SK-N-SH (cell line): ENCODE measurements at regions not wholly inside any gene's neighbourhood (a gene's known extent, or its start where the extent isn't known, plus 50 kb on each side); places are given as distances from the start of the nearest gene placed in this dataset.
"Not testable (repeated sequence)": the region's sequence is repeated elsewhere in the genome, so short reads cannot be mapped to it uniquely, and the experiment has no call there.

Experiments
- CTCF ChIA-PET: fragments of 300-600, 350-600 bp; formaldehyde crosslinking; extraction: SDS; loops from one replicate; lab custom pipeline; 2021; lab: Yijun Ruan, JAX
- POLR2A ChIA-PET: fragments of 350-600 bp; sonication (Branson Sonifier 250); formaldehyde crosslinking; extraction: SDS; loops from one replicate; lab custom pipeline; 2020; ENCODE audit warnings: antibody characterized with exemption, inconsistent platforms; lab: Yijun Ruan, JAX
- DNase-seq: peaks from one replicate; pipeline ENCODE4 v3.0.0; 2012
- H2AFZ ChIP-seq: fragments of 200-600 bp; sonication (generic); 2 replicates; pipeline ENCODE4 v1.8.1; 2016; ENCODE audit warnings: antibody characterized with exemption, mild to moderate bottlenecking, low read depth
- H3F3A ChIP-seq: fragments of 200-600 bp; sonication (generic); replicated peaks from 2 replicates; pipeline ENCODE3; 2016; ENCODE audit warnings: antibody characterized with exemption, mild to moderate bottlenecking; ENCODE audit not compliant: insufficient read depth
- H3K27ac ChIP-seq, 2 experiments: fragments of 200-500 bp in 1 of 2; fragments of 200-600 bp in 1 of 2; sonication (Bioruptor generic) in 1 of 2; sonication (generic), shearing (Covaris generic) in 1 of 2; 2 replicates each; pipeline versions ENCODE4 v1.5.1 to v1.6.1; 2014 to 2016; ENCODE audit warnings: low read depth in 2 of 2, inconsistent platforms in 1 of 2, low read length in 1 of 2, mild to moderate bottlenecking in 1 of 2, mixed read lengths in 1 of 2
- H3K27me3 ChIP-seq: fragments of 200-600 bp; sonication (generic), shearing (Covaris generic); 2 replicates; pipeline ENCODE4 v1.6.1; 2016; ENCODE audit warnings: mixed run types; ENCODE audit not compliant: insufficient read depth
- H3K36me3 ChIP-seq, 2 experiments: fragments of 200-500 bp in 1 of 2; fragments of 200-600 bp in 1 of 2; sonication (Bioruptor generic) in 1 of 2; sonication (generic) in 1 of 2; replicated peaks in 1 of 2; 2 replicates each; pipeline versions ENCODE3 to v1.5.1; 2014 to 2016; ENCODE audit warnings: low read length in 1 of 2, mild to moderate bottlenecking in 1 of 2; ENCODE audit not compliant: insufficient read depth in 2 of 2, control insufficient read depth in 1 of 2
- H3K4me1 ChIP-seq, 2 experiments: fragments of 200-500 bp in 1 of 2; fragments of 200-600 bp in 1 of 2; sonication (Bioruptor generic) in 1 of 2; sonication (generic), shearing (Covaris generic) in 1 of 2; 2 replicates each; pipeline versions ENCODE4 v1.5.1 to v1.6.1; 2014 to 2016; ENCODE audit warnings: low read depth in 1 of 2, low read length in 1 of 2, mixed run types in 1 of 2; ENCODE audit not compliant: insufficient read depth in 2 of 2, control insufficient read depth in 1 of 2
- H3K4me2 ChIP-seq: fragments of 200-600 bp; sonication (generic), shearing (Covaris generic); 2 replicates; pipeline ENCODE4 v1.6.1; 2017; ENCODE audit warnings: mixed run types
- H3K4me3 ChIP-seq, 2 experiments: fragments of 200-500 bp in 1 of 2; fragments of 200-600 bp in 1 of 2; sonication (Bioruptor generic) in 1 of 2; sonication (generic), shearing (Covaris generic) in 1 of 2; 2 replicates each; pipeline versions ENCODE4 v1.5.1 to v1.8.1; 2014 to 2016; ENCODE audit warnings: low read depth in 2 of 2, inconsistent platforms in 1 of 2, low read length in 1 of 2, mild to moderate bottlenecking in 1 of 2, mixed read lengths in 1 of 2, moderate library complexity in 1 of 2
- H3K79me2 ChIP-seq: fragments of 200-600 bp; sonication (generic); 2 replicates; pipeline ENCODE4 v1.8.1; 2017; ENCODE audit warnings: mild to moderate bottlenecking; ENCODE audit not compliant: insufficient read depth
- H3K9ac ChIP-seq: fragments of 200-600 bp; sonication (generic); 2 replicates; pipeline ENCODE4 v1.6.1; 2017; ENCODE audit warnings: mixed run types
- H3K9me2 ChIP-seq: fragments of 200-600 bp; sonication (generic); 2 replicates; pipeline ENCODE4 v1.6.1; 2017; ENCODE audit warnings: mixed run types
- H3K9me3 ChIP-seq: fragments of 200-600 bp; sonication (generic); 2 replicates; pipeline ENCODE4 v1.6.1; 2017; ENCODE audit warnings: mixed run types, mild to moderate bottlenecking, moderate library complexity
- H4K20me1 ChIP-seq: fragments of 200-600 bp; sonication (generic); 2 replicates; pipeline ENCODE4 v1.6.1; 2017; ENCODE audit warnings: mild to moderate bottlenecking, mixed run types; ENCODE audit not compliant: insufficient read depth
- EZH2phosphoT487 ChIP-seq: fragments of 200-600 bp; sonication (generic); IDR thresholded peaks from 2 replicates; pipeline ENCODE4 v1.6.1; 2017; ENCODE audit warnings: low read depth, mixed run types, mild to moderate bottlenecking, antibody characterized with exemption, moderate library complexity, borderline replicate concordance
- FOSL2 ChIP-seq: IDR thresholded peaks from 2 replicates; pipeline ENCODE4 v1.4.0; 2012; ENCODE audit warnings: low read depth, mild to moderate bottlenecking, moderate library complexity, borderline replicate concordance
- FOXM1 ChIP-seq: IDR thresholded peaks from 2 replicates; pipeline ENCODE4 v1.4.0; 2012; ENCODE audit warnings: low read depth, mild to moderate bottlenecking
- GATA2 ChIP-seq: sonication (generic); formaldehyde crosslinking; IDR thresholded peaks from 2 replicates; pipeline ENCODE4 v1.5.0; 2020; ENCODE audit warnings: mild to moderate bottlenecking, missing genetic modification reagents
- JUND ChIP-seq: IDR thresholded peaks from 2 replicates; pipeline ENCODE4 v1.4.0; 2012
- MEF2A ChIP-seq: IDR thresholded peaks from 2 replicates; pipeline ENCODE4 v1.4.0; 2012; ENCODE audit warnings: low read depth, borderline replicate concordance
- NRF1 ChIP-seq: IDR thresholded peaks from 2 replicates; pipeline ENCODE4 v1.6.1; 2012; ENCODE audit warnings: low read depth, mild to moderate bottlenecking, low read length
- RFX5 ChIP-seq: IDR thresholded peaks from 2 replicates; pipeline ENCODE4 v1.6.1; 2012; ENCODE audit warnings: mild to moderate bottlenecking, improper control_type of control experiment, low read length
- TCF12 ChIP-seq: IDR thresholded peaks from 2 replicates; pipeline ENCODE4 v1.4.0; 2012
- WGBS: methylation state at CpG from one replicate; pipeline ENCODE4 v1.1.6; 2017; ENCODE audit warnings: low lambda C conversion rate; 5-methylcytosine and 5-hydroxymethylcytosine counted together
- TF ChIP-seq, protein P1 (sequence below): fragments of 150-350 bp; IDR thresholded peaks from 2 replicates; pipeline ENCODE4 v1.6.1; 2016; ENCODE audit warnings: mild to moderate bottlenecking, low read depth, low read length
- TF ChIP-seq, protein P2 (sequence below): IDR thresholded peaks from 2 replicates; pipeline ENCODE4; 2012
- TF ChIP-seq, protein P3 (sequence below): IDR thresholded peaks from 2 replicates; pipeline ENCODE4 v1.4.0; 2012; ENCODE audit warnings: low read depth, borderline replicate concordance

DNA sequence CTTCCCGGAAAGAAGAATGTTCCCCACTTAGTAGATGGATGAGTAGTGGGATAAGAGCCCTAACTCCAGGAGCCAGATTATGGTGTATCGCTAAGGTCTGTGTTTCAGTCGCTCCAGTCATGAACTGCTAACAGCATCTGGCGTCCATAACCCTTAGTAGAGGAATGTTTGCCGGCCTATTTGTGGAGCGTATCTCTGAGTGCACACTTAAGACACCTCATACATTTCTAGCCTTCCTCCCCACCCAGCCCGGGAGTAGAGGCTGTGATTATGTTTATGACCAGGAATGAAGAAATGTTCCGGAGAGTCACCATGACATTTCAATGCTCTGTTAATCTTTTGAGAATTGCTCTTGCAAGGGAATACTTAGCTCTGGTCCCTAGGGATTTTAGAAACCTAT, 251.1 kb upstream of the SOX4 start:
- Histone ChIP-seq H3K4me1 (no peaks in the 10 kb centered on the region), H3K27ac (no peak overlapping the region), H3K27me3 (no peaks in the 10 kb centered on the region), H3F3A (no peaks in the 10 kb centered on the region), H3K4me2 (no peak overlapping the region), H3K4me3 (no peak overlapping the region), H3K79me2 (no peaks in the 10 kb centered on the region), H3K9me2 (no peaks in the 10 kb centered on the region), H3K9me3 (no peaks in the 10 kb centered on the region), H2AFZ (no peak overlapping the region), H3K9ac (no peak overlapping the region), H4K20me1 (no peaks in the 10 kb centered on the region), H3K36me3 (no peaks in the 10 kb centered on the region)
- 89% methylated on average over 7 of the region's 8 CpGs for WGBS
- DNase-seq, result no peak
- CTCF ChIA-PET, result no interaction called here
- POLR2A ChIA-PET, result no interaction called here
- TF ChIP-seq EZH2phosphoT487 (no peak), TCF12 (no peak), JUND (no peak), MEF2A (no peak), FOXM1 (no peak), NRF1 (no peak), RFX5 (no peak), GATA2 (CRISPR knock-in tag) (no peak), FOSL2 (no peak)
- TF ChIP-seq, protein P1, sequence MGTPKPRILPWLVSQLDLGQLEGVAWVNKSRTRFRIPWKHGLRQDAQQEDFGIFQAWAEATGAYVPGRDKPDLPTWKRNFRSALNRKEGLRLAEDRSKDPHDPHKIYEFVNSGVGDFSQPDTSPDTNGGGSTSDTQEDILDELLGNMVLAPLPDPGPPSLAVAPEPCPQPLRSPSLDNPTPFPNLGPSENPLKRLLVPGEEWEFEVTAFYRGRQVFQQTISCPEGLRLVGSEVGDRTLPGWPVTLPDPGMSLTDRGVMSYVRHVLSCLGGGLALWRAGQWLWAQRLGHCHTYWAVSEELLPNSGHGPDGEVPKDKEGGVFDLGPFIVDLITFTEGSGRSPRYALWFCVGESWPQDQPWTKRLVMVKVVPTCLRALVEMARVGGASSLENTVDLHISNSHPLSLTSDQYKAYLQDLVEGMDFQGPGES, result no peak
- TF ChIP-seq, protein P2, sequence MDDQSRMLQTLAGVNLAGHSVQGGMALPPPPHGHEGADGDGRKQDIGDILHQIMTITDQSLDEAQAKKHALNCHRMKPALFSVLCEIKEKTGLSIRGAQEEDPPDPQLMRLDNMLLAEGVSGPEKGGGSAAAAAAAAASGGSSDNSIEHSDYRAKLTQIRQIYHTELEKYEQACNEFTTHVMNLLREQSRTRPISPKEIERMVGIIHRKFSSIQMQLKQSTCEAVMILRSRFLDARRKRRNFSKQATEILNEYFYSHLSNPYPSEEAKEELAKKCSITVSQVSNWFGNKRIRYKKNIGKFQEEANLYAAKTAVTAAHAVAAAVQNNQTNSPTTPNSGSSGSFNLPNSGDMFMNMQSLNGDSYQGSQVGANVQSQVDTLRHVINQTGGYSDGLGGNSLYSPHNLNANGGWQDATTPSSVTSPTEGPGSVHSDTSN, result no peak
- TF ChIP-seq, protein P3, sequence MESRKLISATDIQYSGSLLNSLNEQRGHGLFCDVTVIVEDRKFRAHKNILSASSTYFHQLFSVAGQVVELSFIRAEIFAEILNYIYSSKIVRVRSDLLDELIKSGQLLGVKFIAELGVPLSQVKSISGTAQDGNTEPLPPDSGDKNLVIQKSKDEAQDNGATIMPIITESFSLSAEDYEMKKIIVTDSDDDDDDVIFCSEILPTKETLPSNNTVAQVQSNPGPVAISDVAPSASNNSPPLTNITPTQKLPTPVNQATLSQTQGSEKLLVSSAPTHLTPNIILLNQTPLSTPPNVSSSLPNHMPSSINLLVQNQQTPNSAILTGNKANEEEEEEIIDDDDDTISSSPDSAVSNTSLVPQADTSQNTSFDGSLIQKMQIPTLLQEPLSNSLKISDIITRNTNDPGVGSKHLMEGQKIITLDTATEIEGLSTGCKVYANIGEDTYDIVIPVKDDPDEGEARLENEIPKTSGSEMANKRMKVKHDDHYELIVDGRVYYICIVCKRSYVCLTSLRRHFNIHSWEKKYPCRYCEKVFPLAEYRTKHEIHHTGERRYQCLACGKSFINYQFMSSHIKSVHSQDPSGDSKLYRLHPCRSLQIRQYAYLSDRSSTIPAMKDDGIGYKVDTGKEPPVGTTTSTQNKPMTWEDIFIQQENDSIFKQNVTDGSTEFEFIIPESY, result no peak

DNA sequence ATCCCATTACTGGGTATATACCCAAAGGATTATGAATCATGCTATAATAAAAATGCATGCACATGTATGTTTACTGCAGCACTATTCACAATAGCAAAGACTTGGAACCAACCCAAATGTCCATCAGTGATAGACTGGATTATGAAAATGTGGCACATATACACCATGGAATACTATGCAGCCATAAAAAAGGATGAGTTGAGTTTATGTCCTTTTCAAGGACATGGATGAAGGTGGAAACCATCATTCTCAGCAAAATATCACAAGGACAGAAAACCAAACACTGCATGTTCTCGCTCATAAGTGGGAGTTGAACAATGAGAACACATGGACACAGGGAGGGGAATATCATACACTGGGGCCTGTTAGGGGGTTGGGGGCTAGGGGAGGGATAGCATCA, 247.8 kb upstream of the SOX4 start:
- CTCF ChIA-PET, H3K36me3 ChIP-seq, H2AFZ ChIP-seq, H3K9ac ChIP-seq, POLR2A ChIA-PET, H3K27me3 ChIP-seq, H3K27ac ChIP-seq, DNase-seq, H3K4me1 ChIP-seq, H3K4me3 ChIP-seq, H4K20me1 ChIP-seq, H3F3A ChIP-seq, H3K9me3 ChIP-seq, H3K4me2 ChIP-seq, H3K79me2 ChIP-seq, H3K9me2 ChIP-seq: not testable (repeated sequence)
- 88% methylated on average over 1 of the region's 1 CpG for WGBS
